ENCODE measurements at regions not wholly inside any gene's neighbourhood (a gene's known extent, or its start where the extent isn't known, plus 50 kb on each side); places are given as distances from the start of the nearest gene placed in this dataset.

DNA sequence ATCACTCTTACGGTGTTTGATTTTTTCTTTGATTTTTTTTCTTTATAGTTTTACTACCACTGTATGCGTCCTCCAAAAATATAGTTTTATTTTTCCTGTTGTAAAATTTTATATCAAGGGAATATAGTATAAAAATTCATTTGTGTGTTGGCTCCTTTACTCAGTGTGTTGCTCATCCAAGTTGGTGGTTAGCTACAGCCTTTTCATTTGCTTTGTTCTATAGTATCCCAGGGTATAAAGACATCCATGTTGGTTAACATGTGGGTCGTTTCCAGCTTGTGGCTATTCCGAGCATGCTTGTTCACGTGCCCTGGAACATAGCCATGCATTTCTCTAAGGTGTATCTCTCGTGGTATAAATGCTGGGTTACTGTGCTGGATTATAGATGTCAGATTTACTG, 54.8 kb upstream of the DAB2 start:
- no peak overlapping the region for H3K9ac ChIP-seq (ENCODE audit: low read length)
- TF ChIP-seq, protein P1, sequence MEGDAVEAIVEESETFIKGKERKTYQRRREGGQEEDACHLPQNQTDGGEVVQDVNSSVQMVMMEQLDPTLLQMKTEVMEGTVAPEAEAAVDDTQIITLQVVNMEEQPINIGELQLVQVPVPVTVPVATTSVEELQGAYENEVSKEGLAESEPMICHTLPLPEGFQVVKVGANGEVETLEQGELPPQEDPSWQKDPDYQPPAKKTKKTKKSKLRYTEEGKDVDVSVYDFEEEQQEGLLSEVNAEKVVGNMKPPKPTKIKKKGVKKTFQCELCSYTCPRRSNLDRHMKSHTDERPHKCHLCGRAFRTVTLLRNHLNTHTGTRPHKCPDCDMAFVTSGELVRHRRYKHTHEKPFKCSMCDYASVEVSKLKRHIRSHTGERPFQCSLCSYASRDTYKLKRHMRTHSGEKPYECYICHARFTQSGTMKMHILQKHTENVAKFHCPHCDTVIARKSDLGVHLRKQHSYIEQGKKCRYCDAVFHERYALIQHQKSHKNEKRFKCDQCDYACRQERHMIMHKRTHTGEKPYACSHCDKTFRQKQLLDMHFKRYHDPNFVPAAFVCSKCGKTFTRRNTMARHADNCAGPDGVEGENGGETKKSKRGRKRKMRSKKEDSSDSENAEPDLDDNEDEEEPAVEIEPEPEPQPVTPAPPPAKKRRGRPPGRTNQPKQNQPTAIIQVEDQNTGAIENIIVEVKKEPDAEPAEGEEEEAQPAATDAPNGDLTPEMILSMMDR (IDR thresholded peaks at IDR 0.05; ENCODE audit: low read depth, low read length) = no peak
- TF ChIP-seq EZH2phosphoT487 (IDR thresholded peaks at IDR 0.05; ENCODE audit: low read depth) = no peak
- H3K36me3 ChIP-seq (replicated peaks; ENCODE audit: low read depth, low read length) = no peaks in the 10 kb centered on the region
- no peak overlapping the region for H3K4me3 ChIP-seq (ENCODE audit: low read length)
- H3K4me2 ChIP-seq (ENCODE audit: low read length) = no peak overlapping the region
- no peaks in the 10 kb centered on the region for H4K20me1 ChIP-seq (ENCODE audit: insufficient read depth, low read length)
- H3K27ac ChIP-seq (ENCODE audit: low read length) = no peak overlapping the region
- no peaks in the 10 kb centered on the region for H3K9me3 ChIP-seq (ENCODE audit: insufficient read depth, low read length)
- no peak overlapping the region for H2AFZ ChIP-seq (ENCODE audit: low read depth, low read length)
- H3K27me3 ChIP-seq (ENCODE audit: low read depth, low read length) = no peaks in the 10 kb centered on the region
- H3K4me1 ChIP-seq (ENCODE audit: low read length) = no peaks in the 10 kb centered on the region
- no peaks in the 10 kb centered on the region for H3K79me2 ChIP-seq (ENCODE audit: low read length)

DNA sequence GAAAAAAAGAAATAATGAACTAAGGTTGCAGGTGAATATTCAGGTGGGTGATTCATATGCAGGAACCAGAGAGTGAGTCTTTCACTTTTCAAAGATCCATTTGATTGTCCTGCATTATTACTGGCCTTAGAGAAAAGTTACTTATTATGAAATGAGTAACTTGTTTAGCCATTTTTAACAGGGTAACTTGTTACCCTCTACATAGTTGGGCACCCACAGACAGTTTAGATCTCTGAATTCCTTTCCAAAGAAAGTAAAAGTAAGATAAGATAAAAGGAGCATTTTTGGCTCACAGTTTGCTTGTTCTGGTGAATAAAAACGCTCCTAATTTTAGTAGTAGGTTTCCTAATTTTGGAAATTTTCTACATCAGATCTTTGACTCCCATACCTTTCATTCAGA, 54.1 kb upstream of the DAB2 start:
- Histone ChIP-seq H3K4me2 (ENCODE audit: low read length) (no peak overlapping the region), H3K4me1 (ENCODE audit: low read length) (no peaks in the 10 kb centered on the region), H3K27me3 (ENCODE audit: low read depth, low read length) (no peaks in the 10 kb centered on the region), H3K36me3 (replicated peaks; ENCODE audit: low read depth, low read length) (no peaks in the 10 kb centered on the region), H3K9ac (ENCODE audit: low read length) (no peak overlapping the region), H3K79me2 (ENCODE audit: low read length) (no peaks in the 10 kb centered on the region), H2AFZ (ENCODE audit: low read depth, low read length) (no peak overlapping the region), H4K20me1 (ENCODE audit: insufficient read depth, low read length) (no peaks in the 10 kb centered on the region), H3K27ac (ENCODE audit: low read length) (no peak overlapping the region), H3K4me3 (ENCODE audit: low read length) (no peak overlapping the region), H3K9me3 (ENCODE audit: insufficient read depth, low read length) (no peaks in the 10 kb centered on the region)
- TF ChIP-seq EZH2phosphoT487 (IDR thresholded peaks at IDR 0.05; ENCODE audit: low read depth) = no peak
- TF ChIP-seq, protein P1 (IDR thresholded peaks at IDR 0.05; ENCODE audit: low read depth, low read length) = no peak

DNA sequence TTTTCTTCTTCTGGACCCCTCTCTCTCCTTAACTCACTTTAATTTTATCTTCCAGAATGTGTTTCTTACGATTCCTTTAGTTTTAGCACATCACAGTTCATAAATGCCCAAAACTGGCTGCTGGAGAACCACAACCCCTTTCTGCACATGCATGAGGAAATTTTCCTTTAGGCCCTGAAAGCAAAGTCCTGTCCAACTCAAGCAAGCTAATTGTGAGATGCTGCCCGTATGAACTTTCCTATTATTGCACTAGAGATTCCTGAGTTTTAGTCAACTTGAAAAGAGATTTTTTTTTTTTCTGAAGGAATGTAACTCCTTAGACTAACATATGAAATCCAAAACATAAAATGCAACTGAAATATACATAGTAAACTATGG, 52.1 kb upstream of the DAB2 start:
- H3K27me3 ChIP-seq (ENCODE audit: low read depth, low read length) = no peaks in the 10 kb centered on the region

DNA sequence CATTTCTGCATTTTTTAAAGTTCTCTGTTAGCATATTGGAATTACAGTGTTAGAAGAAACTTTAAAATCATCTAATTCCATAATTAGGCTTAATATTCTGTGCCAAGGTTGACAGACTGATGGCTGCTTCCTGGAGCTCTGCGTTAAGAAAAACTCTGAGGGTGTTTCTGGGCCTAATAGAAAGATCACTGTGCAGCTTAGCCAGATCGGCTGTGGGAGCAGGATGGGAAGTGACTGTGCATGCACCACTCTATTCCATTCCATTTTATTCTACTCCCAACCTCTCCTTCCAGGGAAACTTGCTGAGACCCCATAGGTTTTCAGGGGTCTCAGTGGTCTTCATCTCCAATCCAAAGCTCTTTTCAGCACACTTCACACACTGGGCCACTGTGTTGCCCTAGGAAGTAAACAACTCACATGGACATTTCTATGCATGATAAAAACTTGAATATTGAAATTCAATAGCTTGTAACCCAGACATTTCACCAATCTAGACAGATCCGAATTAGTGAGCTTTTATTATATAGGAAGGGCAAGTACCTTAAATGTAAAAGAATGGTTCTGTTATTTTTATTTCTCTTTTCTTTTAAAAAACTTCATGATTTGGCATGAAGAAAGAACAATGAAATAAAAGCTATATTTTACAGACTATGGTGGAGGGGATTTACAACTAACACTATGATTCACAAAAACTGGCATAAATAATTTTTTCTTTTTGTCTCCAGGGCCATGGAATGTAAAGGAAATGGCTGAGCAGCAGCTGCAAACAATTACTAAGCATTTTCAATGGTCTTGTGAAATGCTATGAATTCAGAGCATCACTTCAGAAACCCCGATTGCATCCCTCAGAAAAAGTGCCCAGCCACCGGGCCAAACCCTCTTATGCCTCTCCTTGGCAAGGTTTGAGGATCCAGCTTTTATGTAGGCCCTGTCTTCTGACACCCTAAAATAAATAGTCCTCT, 51.4 kb upstream of the DAB2 start:
- H3K36me3 ChIP-seq (replicated peaks; ENCODE audit: low read depth, low read length) = no peaks in the 10 kb centered on the region
- H4K20me1 ChIP-seq (ENCODE audit: insufficient read depth, low read length) = no peaks in the 10 kb centered on the region
- no peaks in the 10 kb centered on the region for H3K9me3 ChIP-seq (ENCODE audit: insufficient read depth, low read length)
- no peak overlapping the region for H3K4me3 ChIP-seq (ENCODE audit: low read length)
- TF ChIP-seq, protein P1 (IDR thresholded peaks at IDR 0.05; ENCODE audit: low read depth, low read length) = no peak
- TF ChIP-seq EZH2phosphoT487 (IDR thresholded peaks at IDR 0.05; ENCODE audit: low read depth) = no peak
- no peaks in the 10 kb centered on the region for H3K4me1 ChIP-seq (ENCODE audit: low read length)
- H3K79me2 ChIP-seq (ENCODE audit: low read length) = no peaks in the 10 kb centered on the region
- H3K27me3 ChIP-seq (ENCODE audit: low read depth, low read length) = no peaks in the 10 kb centered on the region
- H3K9ac ChIP-seq (ENCODE audit: low read length) = no peak overlapping the region
- H3K4me2 ChIP-seq (ENCODE audit: low read length) = no peak overlapping the region
- no peak overlapping the region for H3K27ac ChIP-seq (ENCODE audit: low read length)
- H2AFZ ChIP-seq (ENCODE audit: low read depth, low read length) = no peak overlapping the region

More for the DNA sequence above, 52.1 kb upstream of the DAB2 start:
- Histone ChIP-seq H3K4me2 (ENCODE audit: low read length) (no peak overlapping the region), H3K36me3 (replicated peaks; ENCODE audit: low read depth, low read length) (no peaks in the 10 kb centered on the region), H4K20me1 (ENCODE audit: insufficient read depth, low read length) (no peaks in the 10 kb centered on the region), H3K79me2 (ENCODE audit: low read length) (no peaks in the 10 kb centered on the region), H3K4me3 (ENCODE audit: low read length) (no peak overlapping the region), H3K4me1 (ENCODE audit: low read length) (no peaks in the 10 kb centered on the region), H3K9ac (ENCODE audit: low read length) (no peak overlapping the region), H3K9me3 (ENCODE audit: insufficient read depth, low read length) (no peaks in the 10 kb centered on the region), H3K27ac (ENCODE audit: low read length) (no peak overlapping the region), H2AFZ (ENCODE audit: low read depth, low read length) (no peak overlapping the region)
- no peak for TF ChIP-seq EZH2phosphoT487 (IDR thresholded peaks at IDR 0.05; ENCODE audit: low read depth)
- TF ChIP-seq, protein P1 (IDR thresholded peaks at IDR 0.05; ENCODE audit: low read depth, low read length) = no peak

Data from OCI-LY3 (cell line).